HepG2 (cell line): ENCODE measurements at regions not wholly inside any gene's neighbourhood (a gene's known extent, or its start where the extent isn't known, plus 50 kb on each side); places are given as distances from the start of the nearest gene placed in this dataset.

Source experiments
- ATAC-seq: fragments of 200-7000 bp; cut with Tn5 transposase; 3 replicates; pipeline ENCODE4 v1.9.1; 2020; ENCODE audit warnings: mild to moderate bottlenecking, moderate library complexity
- BruUV-seq: library from RNA; stranded (reverse); fragments of 400-500 nt; replicated peaks from 2 replicates; lab custom pipeline; 2021; lab: Mats Ljungman, UMichigan
- CTCF ChIA-PET: fragments of 300-600 bp; formaldehyde crosslinking; extraction: SDS; loops from one replicate; lab custom pipeline; 2021; ENCODE audit warnings: low total read pairs, inconsistent platforms, low intra/inter-chr PET ratio; lab: Yijun Ruan, JAX
- POLR2A ChIA-PET: fragments of 350-600 bp; sonication (Branson Sonifier 250); formaldehyde crosslinking; loops from one replicate; lab custom pipeline; 2020; ENCODE audit warnings: antibody characterized with exemption, inconsistent platforms; lab: Yijun Ruan, JAX
- DNase-seq: peaks from one replicate; pipeline ENCODE4 v3.0.0-alpha.2; 2015; ENCODE audit warnings: low spot score
- FAIRE-seq: peaks from 3 replicates; lab custom pipeline; 2011; peaks lifted over from hg19 to GRCh38; lab: Jason Lieb, UNC
- H2AFZ ChIP-seq: one replicate; pipeline ENCODE4 v1.6.1; 2011; ENCODE audit warnings: low read length, inconsistent platforms
- H3K27ac ChIP-seq: fragments of 300-600 bp; 3 replicates; pipeline ENCODE4 v1.8.0; 2011; ENCODE audit warnings: mixed run types, mild to moderate bottlenecking, mixed read lengths, low read length, inconsistent platforms; ENCODE audit not compliant: insufficient read depth; ENCODE audit errors: extremely low read length
- H3K27me3 ChIP-seq, 2 experiments: fragments of 200-600 bp in 1 of 2; 2 replicates in 1 of 2; 3 replicates in 1 of 2; pipeline versions ENCODE4 v1.6.0 to v1.8.0; 2011; ENCODE audit warnings: low read length in 2 of 2, mild to moderate bottlenecking in 2 of 2, moderate library complexity in 2 of 2, inconsistent platforms in 1 of 2; ENCODE audit not compliant: insufficient read depth in 2 of 2, control insufficient read depth in 1 of 2
- H3K36me3 ChIP-seq, 2 experiments: fragments of 200-600 bp in 1 of 2; replicated peaks in 1 of 2; 2 replicates in 1 of 2; 3 replicates in 1 of 2; pipeline versions ENCODE4 v1.5.1 to v1.8.0; 2011; ENCODE audit warnings: low read length in 2 of 2, inconsistent platforms in 1 of 2; ENCODE audit not compliant: insufficient read depth in 2 of 2, control insufficient read depth in 1 of 2
- H3K4me1 ChIP-seq: 2 replicates; pipeline ENCODE4 v1.5.1; 2012; ENCODE audit warnings: low read length, inconsistent platforms; ENCODE audit not compliant: insufficient read depth
- H3K4me2 ChIP-seq: 2 replicates; pipeline ENCODE4 v1.6.0; 2011; ENCODE audit warnings: low read depth, low read length, inconsistent platforms
- H3K4me3 ChIP-seq, 3 experiments: fragments of 200-600 bp in 1 of 3; sonication (generic), shearing (Covaris generic) in 1 of 3; replicated peaks in 1 of 3; 2 replicates each; pipeline ENCODE4 v1.5.1; 2011 to 2016; ENCODE audit warnings: low read length in 3 of 3, inconsistent platforms in 2 of 3, low read depth in 2 of 3, mild to moderate bottlenecking in 2 of 3, control low read depth in 1 of 3, mixed read lengths in 1 of 3; ENCODE audit not compliant: insufficient read depth in 1 of 3
- H3K79me2 ChIP-seq: one replicate; pipeline ENCODE4 v1.6.1; 2011; ENCODE audit warnings: low read length, inconsistent platforms; ENCODE audit not compliant: insufficient read depth
- H3K9ac ChIP-seq: 2 replicates; pipeline ENCODE4 v1.6.0; 2011; ENCODE audit warnings: mild to moderate bottlenecking, low read depth, low read length, inconsistent platforms; ENCODE audit not compliant: insufficient read depth
- H3K9me3 ChIP-seq: 2 replicates; pipeline ENCODE4 v1.5.1; 2012; ENCODE audit warnings: mild to moderate bottlenecking, low read length
- H4K20me1 ChIP-seq: 2 replicates; pipeline ENCODE4 v1.6.0; 2011; ENCODE audit warnings: inconsistent platforms, mild to moderate bottlenecking, low read length, moderate library complexity; ENCODE audit not compliant: insufficient read depth
- ATF3 ChIP-seq: sonication (generic); formaldehyde crosslinking; IDR thresholded peaks from 2 replicates; pipeline ENCODE4 v1.4.0; 2020; ENCODE audit warnings: missing genetic modification reagents
- NFKB2 ChIP-seq: sonication (generic); formaldehyde crosslinking; IDR thresholded peaks from 2 replicates; pipeline ENCODE4 v1.4.0; 2020; ENCODE audit warnings: missing genetic modification reagents, borderline replicate concordance
- NFKBIZ ChIP-seq: IDR thresholded peaks from 2 replicates; pipeline ENCODE4 v1.6.1; 2018; ENCODE audit warnings: missing genetic modification reagents, missing compliant biosample characterization
- RFXAP ChIP-seq: sonication (generic); formaldehyde crosslinking; IDR thresholded peaks from 2 replicates; pipeline ENCODE4 v1.4.0; 2020; ENCODE audit warnings: missing genetic modification reagents, borderline replicate concordance
- RXRA ChIP-seq: sonication (generic); formaldehyde crosslinking; IDR thresholded peaks from 2 replicates; pipeline ENCODE4 v1.5.1; 2020; ENCODE audit warnings: missing genetic modification reagents
- SCMH1 ChIP-seq: sonication (generic); formaldehyde crosslinking; IDR thresholded peaks from 2 replicates; pipeline ENCODE4 v1.9.0; 2021; ENCODE audit warnings: missing genetic modification reagents, mild to moderate bottlenecking, borderline replicate concordance
- SMAD3 ChIP-seq: sonication (generic); formaldehyde crosslinking; IDR thresholded peaks from 2 replicates; pipeline ENCODE4 v1.4.0; 2020; ENCODE audit warnings: missing genetic modification reagents
- TBL1XR1 ChIP-seq: fragments of 150-350 bp; IDR thresholded peaks from 2 replicates; pipeline ENCODE4 v1.6.1; 2014; ENCODE audit warnings: borderline replicate concordance, low read length; ENCODE audit not compliant: partially characterized antibody
- TFDP2 ChIP-seq: sonication (generic); formaldehyde crosslinking; IDR thresholded peaks from 2 replicates; pipeline ENCODE4 v1.4.0; 2020; ENCODE audit warnings: missing genetic modification reagents
- ZBTB40 ChIP-seq, 2 experiments: fragments of 450-650 bp in 1 of 2; sonication (generic) in 1 of 2; formaldehyde crosslinking in 1 of 2; IDR thresholded peaks; 2 replicates each; pipeline versions ENCODE4 v1.6.1 to v1.8.0; 2016 to 2022; ENCODE audit warnings: antibody characterized with exemption in 1 of 2, mild to moderate bottlenecking in 1 of 2, missing genetic modification reagents in 1 of 2
- ZFP36 ChIP-seq: fragments of 150-350 bp; IDR thresholded peaks from 2 replicates; pipeline ENCODE4 v1.6.1; 2018; ENCODE audit warnings: borderline replicate concordance, low read length, low read depth; ENCODE audit not compliant: partially characterized antibody
- ZNF253 ChIP-seq: sonication (generic); formaldehyde crosslinking; IDR thresholded peaks from 2 replicates; pipeline ENCODE4 v1.8.0; 2022; ENCODE audit warnings: mild to moderate bottlenecking, missing genetic modification reagents, borderline replicate concordance
- in situ Hi-C: cut with HindIII; loops from 2 replicates; pipeline ENCODE4 v1.10.0; 2017; ENCODE audit warnings: low pct_unique_long_range_greater_than_20kb; ENCODE audit not compliant: extremely low pct_ligation_motif_present
- intact Hi-C: fragments of 100-400 bp; cut with micrococcal nuclease; formaldehyde crosslinking; loops from one replicate; pipeline ENCODE4 v1.10.0; 2022; ENCODE audit not compliant: unreplicated experiment

- ChIA-PET CTCF (no interaction called here), POLR2A (no interaction called here)
- no TSS peak for BruUV-seq
- Histone ChIP-seq H3K9ac (no peak overlapping the region), H3K36me3 (no peaks in the 10 kb centered on the region), H3K9me3 (peaks cover 29% of the 10 kb centered on the region), H3K4me2 (no peak overlapping the region), H4K20me1 (no peaks in the 10 kb centered on the region), H3K4me3 (no peak overlapping the region), H3K27me3 (no peaks in the 10 kb centered on the region), H3K4me1 (no peaks in the 10 kb centered on the region), H2AFZ (no peak overlapping the region), H3K27ac (no peak overlapping the region)
- intact Hi-C loops (no loop called here), in situ Hi-C loops (no loop called here)
- no peak for DNase-seq
- ATAC-seq = no peak
- TF ChIP-seq ZNF253 (CRISPR knock-in tag) = no peak
- no peak for TF ChIP-seq SCMH1 (CRISPR knock-in tag)
- no peak for TF ChIP-seq NFKB2 (CRISPR knock-in tag)
- no peak for TF ChIP-seq SMAD3 (CRISPR knock-in tag)
- no peak for TF ChIP-seq RXRA (CRISPR knock-in tag)
- TF ChIP-seq NFKBIZ = no peak
- no peak for TF ChIP-seq TBL1XR1
- TF ChIP-seq TFDP2 (CRISPR knock-in tag) = no peak
- TF ChIP-seq RFXAP = no peak
- no peak for TF ChIP-seq ATF3 (CRISPR knock-in tag)
- no peak for TF ChIP-seq ZFP36
- no peak for TF ChIP-seq ZBTB40 (IDR thresholded peaks at IDR 0.05)
- TF ChIP-seq ZBTB40 (CRISPR knock-in tag; IDR thresholded peaks at IDR 0.05) = no peak
- TF ChIP-seq, all 625 proteins: peak for 0
- no peak for FAIRE-seq
- no peaks in the 10 kb centered on the region for H3K79me2 ChIP-seq
Measured at GRCh38 chrX:5586726-5587125, 641.9 kb downstream of the NLGN4X start.
